A549 (cell line): ENCODE measurements at regions not wholly inside any gene's neighbourhood (a gene's known extent, or its start where the extent isn't known, plus 50 kb on each side); places are given as distances from the start of the nearest gene placed in this dataset.

ENCODE experiments used
- ATAC-seq, 2 experiments: fragments of 200-7000 bp in 1 of 2; fragments of >200 bp in 1 of 2; cut with Nextera tagmentation in 1 of 2; cut with Tn5 transposase in 1 of 2; 3 replicates each; pipeline versions ENCODE4 v1.8.0 to v1.9.1; 2018 to 2020; ENCODE audit warnings: mild to moderate bottlenecking in 1 of 2, moderate library complexity in 1 of 2
- CTCF ChIA-PET: fragments of 300-600 bp; sonication (Branson Sonifier 250); formaldehyde crosslinking; extraction: SDS; loops from one replicate; lab custom pipeline; 2021; ENCODE audit warnings: antibody characterized with exemption, inconsistent platforms; lab: Yijun Ruan, JAX
- POLR2A ChIA-PET: fragments of 350-600 bp; formaldehyde crosslinking; extraction: SDS; loops from one replicate; lab custom pipeline; 2021; ENCODE audit warnings: antibody characterized with exemption, inconsistent platforms; lab: Yijun Ruan, JAX
- DNase-seq, 2 experiments: peaks; one replicate each; pipeline versions ENCODE4 v3.0.0 to v3.0.0-alpha.2; 2011 to 2016; ENCODE audit warnings: low read depth in 1 of 2, low spot score in 1 of 2
- FAIRE-seq: peaks from 2 replicates; lab custom pipeline; 2011; peaks lifted over from hg19 to GRCh38; lab: Jason Lieb, UNC
- H3K27ac ChIP-seq, 2 experiments: fragments of >200 bp; sonication (Bioruptor Twin); formaldehyde crosslinking; 3 replicates each; pipeline ENCODE4 v1.5.1; 2016 to 2017
- H3K4me1 ChIP-seq: fragments of >200 bp; sonication (Bioruptor Twin); formaldehyde crosslinking; 3 replicates; pipeline ENCODE4 v1.6.1; 2016
- H3K4me2 ChIP-seq: fragments of >200 bp; sonication (Bioruptor Twin); formaldehyde crosslinking; 3 replicates; pipeline ENCODE4 v1.6.1; 2016
- H3K4me3 ChIP-seq: fragments of >200 bp; sonication (Bioruptor Twin); formaldehyde crosslinking; 3 replicates; pipeline ENCODE4 v1.5.1; 2016
- H3K9me3 ChIP-seq: fragments of >200 bp; sonication (Bioruptor Twin); formaldehyde crosslinking; 3 replicates; pipeline ENCODE4 v1.6.1; 2016
- CBX2 ChIP-seq: fragments of 200-600 bp; sonication (generic); IDR thresholded peaks from 2 replicates; pipeline ENCODE4 v1.6.1; 2016; ENCODE audit warnings: low read depth, mild to moderate bottlenecking, borderline replicate concordance
- CBX8 ChIP-seq: fragments of 200-600 bp; sonication (generic); IDR thresholded peaks from 2 replicates; pipeline ENCODE4 v1.6.1; 2016
- CHD2 ChIP-seq: fragments of 150-350 bp; IDR thresholded peaks from 2 replicates; pipeline ENCODE4 v1.6.1; 2014; ENCODE audit warnings: low read length; ENCODE audit not compliant: partially characterized antibody
- CHD4 ChIP-seq: fragments of 200-600 bp; sonication (generic); IDR thresholded peaks from 2 replicates; pipeline ENCODE4 v1.6.1; 2016; ENCODE audit warnings: antibody characterized with exemption, mild to moderate bottlenecking, borderline replicate concordance
- EHF ChIP-seq: fragments of 250-450 bp; sonication (Bioruptor Pico); IDR thresholded peaks from 2 replicates; pipeline ENCODE4 v1.5.0; 2020; ENCODE audit warnings: mild to moderate bottlenecking
- FOXS1 ChIP-seq: fragments of 250-450 bp; sonication (Bioruptor Pico); IDR thresholded peaks from 2 replicates; pipeline ENCODE4 v1.5.0; 2020; ENCODE audit warnings: mild to moderate bottlenecking, moderate library complexity
- GATA3 ChIP-seq: IDR thresholded peaks from 2 replicates; pipeline ENCODE4 v1.6.1; 2012; ENCODE audit warnings: borderline replicate concordance
- HOXA7 ChIP-seq: fragments of 250-450 bp; sonication (Bioruptor Pico); IDR thresholded peaks from 2 replicates; pipeline ENCODE4 v1.5.0; 2020; ENCODE audit warnings: mild to moderate bottlenecking, moderate library complexity
- JUNB ChIP-seq: fragments of >200 bp; sonication (Bioruptor Twin); formaldehyde crosslinking; IDR thresholded peaks from 2 replicates; pipeline ENCODE4 v1.6.1; 2016
- KDM1A ChIP-seq: fragments of 200-600 bp; sonication (generic); IDR thresholded peaks from 2 replicates; pipeline ENCODE4 v1.6.1; 2016; ENCODE audit warnings: low read depth, mild to moderate bottlenecking
- KDM5A ChIP-seq: fragments of 200-600 bp; sonication (generic); IDR thresholded peaks from 2 replicates; pipeline ENCODE4 v1.6.1; 2016; ENCODE audit warnings: antibody characterized with exemption, mild to moderate bottlenecking
- MAFK ChIP-seq: fragments of 450-650 bp; IDR thresholded peaks from 2 replicates; pipeline ENCODE4 v1.6.1; 2014; ENCODE audit not compliant: partially characterized antibody
- MYC ChIP-seq: IDR thresholded peaks from 2 replicates; pipeline ENCODE4 v1.6.1; 2012; ENCODE audit warnings: mild to moderate bottlenecking, inconsistent platforms, low read length, improper control_type of control experiment, borderline replicate concordance
- RARB ChIP-seq: fragments of 250-450 bp; sonication (Bioruptor Pico); IDR thresholded peaks from 2 replicates; pipeline ENCODE4 v1.8.0; 2021; ENCODE audit warnings: mild to moderate bottlenecking, moderate library complexity
- TFCP2L1 ChIP-seq: fragments of 250-450 bp; sonication (Bioruptor Pico); IDR thresholded peaks from 2 replicates; pipeline ENCODE4 v1.5.0; 2021; ENCODE audit warnings: mild to moderate bottlenecking
- ZC3H11A ChIP-seq: fragments of 450-650 bp; IDR thresholded peaks from 2 replicates; pipeline ENCODE4 v1.6.1; 2014; ENCODE audit warnings: antibody characterized with exemption, mild to moderate bottlenecking
- WGBS: methylation state at CpG from one replicate; pipeline ENCODE4 v1.1.6; 2017; ENCODE audit errors: missing lambda C conversion rate; 5-methylcytosine and 5-hydroxymethylcytosine counted together
- TF ChIP-seq, protein P1 (sequence below): fragments of 250-450 bp; sonication (Bioruptor Pico); IDR thresholded peaks from 2 replicates; pipeline ENCODE4 v1.5.0; 2021; ENCODE audit warnings: mild to moderate bottlenecking, moderate library complexity, borderline replicate concordance
- TF ChIP-seq, protein P2 (sequence below): fragments of 150-350 bp; IDR thresholded peaks from 2 replicates; pipeline ENCODE4 v1.6.1; 2014; ENCODE audit warnings: low read depth, mild to moderate bottlenecking, low read length
- TF ChIP-seq, protein P3 (sequence below): IDR thresholded peaks from 2 replicates; pipeline ENCODE4 v1.6.1; 2012
- TF ChIP-seq, protein P4 (sequence below): fragments of 200-600 bp; sonication (generic); IDR thresholded peaks from 2 replicates; pipeline ENCODE4 v1.6.1; 2016; ENCODE audit warnings: antibody characterized with exemption, mild to moderate bottlenecking, moderate library complexity
- TF ChIP-seq, protein P5 (sequence below): fragments of >200 bp; sonication (Bioruptor Twin); formaldehyde crosslinking; IDR thresholded peaks from 2 replicates; pipeline ENCODE4 v1.6.1; 2016

DNA sequence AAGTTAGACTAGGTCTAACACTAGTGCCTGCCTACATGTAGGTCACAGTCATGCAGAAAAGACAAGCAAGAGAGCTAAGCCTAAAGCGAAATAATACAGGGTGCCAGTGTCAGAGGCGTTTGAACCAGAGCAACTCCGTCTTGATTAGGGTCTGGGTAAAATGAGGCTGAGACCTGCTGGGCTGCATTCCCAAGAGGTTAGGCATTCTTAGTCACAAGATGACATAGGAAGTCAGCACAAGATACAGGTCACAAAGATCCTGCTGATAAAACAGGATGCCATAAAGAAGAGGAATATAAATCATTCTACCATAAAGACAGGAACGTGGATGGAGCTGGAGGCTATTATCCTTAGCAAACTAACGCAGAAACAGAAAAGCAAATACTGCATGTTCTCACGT lies 120.9 kb downstream of the BEND2 start:
- no peaks in the 10 kb centered on the region for H3K4me1 ChIP-seq
- no peak overlapping the region for H3K4me3 ChIP-seq
- ChIA-PET POLR2A (no interaction called here), CTCF (no interaction called here)
- H3K9me3 ChIP-seq, result no peaks in the 10 kb centered on the region
- no peak overlapping the region for H3K27ac ChIP-seq
- 22% methylated on average over 6 of the region's 6 CpGs for WGBS
- ATAC-seq (no peak), FAIRE-seq (peak; percentile 84), DNase-seq (no peak)
- no peak overlapping the region for H3K4me2 ChIP-seq
- no peak for TF ChIP-seq GATA3
- TF ChIP-seq KDM5A, result no peak
- TF ChIP-seq, protein P1, sequence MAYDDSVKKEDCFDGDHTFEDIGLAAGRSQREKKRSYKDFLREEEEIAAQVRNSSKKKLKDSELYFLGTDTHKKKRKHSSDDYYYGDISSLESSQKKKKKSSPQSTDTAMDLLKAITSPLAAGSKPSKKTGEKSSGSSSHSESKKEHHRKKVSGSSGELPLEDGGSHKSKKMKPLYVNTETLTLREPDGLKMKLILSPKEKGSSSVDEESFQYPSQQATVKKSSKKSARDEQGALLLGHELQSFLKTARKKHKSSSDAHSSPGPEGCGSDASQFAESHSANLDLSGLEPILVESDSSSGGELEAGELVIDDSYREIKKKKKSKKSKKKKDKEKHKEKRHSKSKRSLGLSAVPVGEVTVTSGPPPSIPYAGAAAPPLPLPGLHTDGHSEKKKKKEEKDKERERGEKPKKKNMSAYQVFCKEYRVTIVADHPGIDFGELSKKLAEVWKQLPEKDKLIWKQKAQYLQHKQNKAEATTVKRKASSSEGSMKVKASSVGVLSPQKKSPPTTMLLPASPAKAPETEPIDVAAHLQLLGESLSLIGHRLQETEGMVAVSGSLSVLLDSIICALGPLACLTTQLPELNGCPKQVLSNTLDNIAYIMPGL (CRISPR knock-in tag), result no peak
- no peak for TF ChIP-seq CBX8
- no peak for TF ChIP-seq JUNB
- TF ChIP-seq, protein P2, sequence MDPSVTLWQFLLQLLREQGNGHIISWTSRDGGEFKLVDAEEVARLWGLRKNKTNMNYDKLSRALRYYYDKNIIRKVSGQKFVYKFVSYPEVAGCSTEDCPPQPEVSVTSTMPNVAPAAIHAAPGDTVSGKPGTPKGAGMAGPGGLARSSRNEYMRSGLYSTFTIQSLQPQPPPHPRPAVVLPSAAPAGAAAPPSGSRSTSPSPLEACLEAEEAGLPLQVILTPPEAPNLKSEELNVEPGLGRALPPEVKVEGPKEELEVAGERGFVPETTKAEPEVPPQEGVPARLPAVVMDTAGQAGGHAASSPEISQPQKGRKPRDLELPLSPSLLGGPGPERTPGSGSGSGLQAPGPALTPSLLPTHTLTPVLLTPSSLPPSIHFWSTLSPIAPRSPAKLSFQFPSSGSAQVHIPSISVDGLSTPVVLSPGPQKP, result no peak
- no peak for TF ChIP-seq KDM1A
- TF ChIP-seq, protein P3, sequence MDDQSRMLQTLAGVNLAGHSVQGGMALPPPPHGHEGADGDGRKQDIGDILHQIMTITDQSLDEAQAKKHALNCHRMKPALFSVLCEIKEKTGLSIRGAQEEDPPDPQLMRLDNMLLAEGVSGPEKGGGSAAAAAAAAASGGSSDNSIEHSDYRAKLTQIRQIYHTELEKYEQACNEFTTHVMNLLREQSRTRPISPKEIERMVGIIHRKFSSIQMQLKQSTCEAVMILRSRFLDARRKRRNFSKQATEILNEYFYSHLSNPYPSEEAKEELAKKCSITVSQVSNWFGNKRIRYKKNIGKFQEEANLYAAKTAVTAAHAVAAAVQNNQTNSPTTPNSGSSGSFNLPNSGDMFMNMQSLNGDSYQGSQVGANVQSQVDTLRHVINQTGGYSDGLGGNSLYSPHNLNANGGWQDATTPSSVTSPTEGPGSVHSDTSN, result no peak
- no peak for TF ChIP-seq TFCP2L1 (CRISPR knock-in tag)
- TF ChIP-seq RARB, result no peak
- TF ChIP-seq EHF (CRISPR knock-in tag), result no peak
- no peak for TF ChIP-seq HOXA7 (CRISPR knock-in tag)
- no peak for TF ChIP-seq MYC
- TF ChIP-seq MAFK, result no peak

DNA sequence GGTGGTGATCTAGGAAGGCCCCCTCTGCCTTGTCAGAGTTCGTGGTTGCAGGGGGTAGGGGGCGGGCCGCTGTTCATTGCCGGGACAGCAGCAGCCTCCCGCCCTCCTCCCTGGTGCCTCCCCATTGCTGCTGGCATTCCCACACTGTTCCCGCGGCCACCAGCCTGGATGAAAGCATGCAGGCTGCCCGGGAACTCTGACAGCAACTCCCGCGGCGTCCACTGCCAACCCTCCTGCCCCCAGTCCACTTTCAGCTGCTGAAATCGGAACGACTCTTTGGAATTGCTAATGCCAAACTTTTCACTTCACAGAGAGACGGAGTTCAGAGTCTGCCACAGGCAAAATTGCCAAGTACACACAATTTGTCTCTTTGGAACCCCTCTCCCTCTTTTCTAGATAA lies 121.9 kb downstream of the BEND2 start:
- ATAC-seq (no peak), DNase-seq (no peak), FAIRE-seq (no peak)
- ChIA-PET POLR2A (no interaction called here), CTCF (interaction anchor here (0.6 kb wide), 1 partner anchor 298 kb away, joined by 3 read pairs; no protein-coding TSS in a partner anchor)
- H3K4me3 ChIP-seq, result no peak overlapping the region
- H3K9me3 ChIP-seq, result no peaks in the 10 kb centered on the region
- H3K27ac ChIP-seq, result no peak overlapping the region
- WGBS, result 28% methylated on average over 14 of the region's 14 CpGs
- TF ChIP-seq, protein P4, sequence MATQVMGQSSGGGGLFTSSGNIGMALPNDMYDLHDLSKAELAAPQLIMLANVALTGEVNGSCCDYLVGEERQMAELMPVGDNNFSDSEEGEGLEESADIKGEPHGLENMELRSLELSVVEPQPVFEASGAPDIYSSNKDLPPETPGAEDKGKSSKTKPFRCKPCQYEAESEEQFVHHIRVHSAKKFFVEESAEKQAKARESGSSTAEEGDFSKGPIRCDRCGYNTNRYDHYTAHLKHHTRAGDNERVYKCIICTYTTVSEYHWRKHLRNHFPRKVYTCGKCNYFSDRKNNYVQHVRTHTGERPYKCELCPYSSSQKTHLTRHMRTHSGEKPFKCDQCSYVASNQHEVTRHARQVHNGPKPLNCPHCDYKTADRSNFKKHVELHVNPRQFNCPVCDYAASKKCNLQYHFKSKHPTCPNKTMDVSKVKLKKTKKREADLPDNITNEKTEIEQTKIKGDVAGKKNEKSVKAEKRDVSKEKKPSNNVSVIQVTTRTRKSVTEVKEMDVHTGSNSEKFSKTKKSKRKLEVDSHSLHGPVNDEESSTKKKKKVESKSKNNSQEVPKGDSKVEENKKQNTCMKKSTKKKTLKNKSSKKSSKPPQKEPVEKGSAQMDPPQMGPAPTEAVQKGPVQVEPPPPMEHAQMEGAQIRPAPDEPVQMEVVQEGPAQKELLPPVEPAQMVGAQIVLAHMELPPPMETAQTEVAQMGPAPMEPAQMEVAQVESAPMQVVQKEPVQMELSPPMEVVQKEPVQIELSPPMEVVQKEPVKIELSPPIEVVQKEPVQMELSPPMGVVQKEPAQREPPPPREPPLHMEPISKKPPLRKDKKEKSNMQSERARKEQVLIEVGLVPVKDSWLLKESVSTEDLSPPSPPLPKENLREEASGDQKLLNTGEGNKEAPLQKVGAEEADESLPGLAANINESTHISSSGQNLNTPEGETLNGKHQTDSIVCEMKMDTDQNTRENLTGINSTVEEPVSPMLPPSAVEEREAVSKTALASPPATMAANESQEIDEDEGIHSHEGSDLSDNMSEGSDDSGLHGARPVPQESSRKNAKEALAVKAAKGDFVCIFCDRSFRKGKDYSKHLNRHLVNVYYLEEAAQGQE, result no peak
- TF ChIP-seq CHD4 (no peak), HOXA7 (CRISPR knock-in tag) (no peak), EHF (CRISPR knock-in tag) (no peak), CHD2 (no peak), CBX2 (no peak), ZC3H11A (no peak), FOXS1 (CRISPR knock-in tag) (no peak)
- TF ChIP-seq, protein P5, sequence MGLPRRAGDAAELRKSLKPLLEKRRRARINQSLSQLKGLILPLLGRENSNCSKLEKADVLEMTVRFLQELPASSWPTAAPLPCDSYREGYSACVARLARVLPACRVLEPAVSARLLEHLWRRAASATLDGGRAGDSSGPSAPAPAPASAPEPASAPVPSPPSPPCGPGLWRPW, result no peak
- H3K4me1 ChIP-seq, result no peaks in the 10 kb centered on the region
- no peak overlapping the region for H3K4me2 ChIP-seq
